IPS-15b (cell line): ENCODE measurements at regions not wholly inside any gene's neighbourhood (a gene's known extent, or its start where the extent isn't known, plus 50 kb on each side); places are given as distances from the start of the nearest gene placed in this dataset.

Source experiments
- H3K27me3 ChIP-seq: one replicate; pipeline ENCODE4 v1.6.1; 2013; ENCODE audit warnings: low read length; ENCODE audit not compliant: control insufficient read depth, insufficient read depth
- H3K36me3 ChIP-seq: one replicate; pipeline ENCODE4 v1.6.1; 2013; ENCODE audit warnings: low read length; ENCODE audit not compliant: control insufficient read depth, insufficient read depth
- H3K4me1 ChIP-seq: one replicate; pipeline ENCODE4 v1.6.1; 2013; ENCODE audit warnings: mild to moderate bottlenecking, low read length; ENCODE audit not compliant: control insufficient read depth, insufficient read depth
- H3K4me3 ChIP-seq: one replicate; pipeline ENCODE4 v1.5.1; 2013; ENCODE audit warnings: low read depth, low read length
- H3K9ac ChIP-seq: one replicate; pipeline ENCODE4 v1.6.1; 2013; ENCODE audit warnings: low read depth, mild to moderate bottlenecking, low read length
- H3K9me3 ChIP-seq: one replicate; pipeline ENCODE4 v1.6.1; 2013; ENCODE audit warnings: mild to moderate bottlenecking, low read length; ENCODE audit not compliant: control insufficient read depth, insufficient read depth

DNA sequence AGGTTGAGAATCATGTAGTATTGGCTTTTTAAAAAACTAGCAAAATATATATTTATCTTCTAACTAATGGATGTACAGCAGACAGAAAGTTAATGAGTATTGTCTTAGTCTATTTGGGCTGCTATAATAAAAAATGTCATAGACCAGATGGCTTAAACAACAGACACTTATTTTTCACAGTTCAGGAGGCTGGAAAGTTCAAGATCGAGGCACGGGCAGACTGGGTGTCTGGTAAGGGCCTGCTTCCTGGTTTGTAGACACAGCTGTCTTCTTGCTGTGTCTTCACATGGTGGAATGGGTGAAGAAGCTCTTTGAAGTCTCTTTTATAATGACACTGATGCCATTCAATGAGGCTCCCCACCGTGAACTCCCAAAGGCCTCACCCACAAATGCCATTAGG, 70.1 kb upstream of the KRR1 start:
- no peak overlapping the region for H3K9ac ChIP-seq
- H3K27me3 ChIP-seq: no peaks in the 10 kb centered on the region
- H3K4me1 ChIP-seq: no peaks in the 10 kb centered on the region
- H3K36me3 ChIP-seq: no peaks in the 10 kb centered on the region
- no peaks in the 10 kb centered on the region for H3K9me3 ChIP-seq
- no peak overlapping the region for H3K4me3 ChIP-seq

DNA sequence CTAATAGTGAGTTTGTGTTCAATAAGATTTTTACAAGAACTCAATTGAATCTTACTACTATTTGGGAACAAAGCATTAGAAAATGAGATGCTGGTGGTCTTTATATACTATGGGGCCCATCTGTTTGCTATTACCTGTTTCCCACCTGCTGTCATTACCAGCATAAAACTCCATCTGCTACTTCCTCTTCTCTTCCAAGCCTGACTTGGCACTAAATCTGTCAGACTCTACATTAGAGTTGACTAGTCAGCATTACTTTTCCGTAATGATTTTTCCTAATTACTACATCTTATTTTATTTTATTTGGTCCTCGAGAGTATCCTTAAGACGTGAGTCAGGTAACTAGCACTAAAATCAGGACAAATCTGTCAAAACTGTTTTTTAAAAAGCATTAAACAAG, 68.1 kb upstream of the KRR1 start:
- Histone ChIP-seq H3K4me3 (no peak overlapping the region), H3K27me3 (no peaks in the 10 kb centered on the region), H3K9me3 (no peaks in the 10 kb centered on the region), H3K9ac (no peak overlapping the region), H3K4me1 (no peaks in the 10 kb centered on the region), H3K36me3 (no peaks in the 10 kb centered on the region)

DNA sequence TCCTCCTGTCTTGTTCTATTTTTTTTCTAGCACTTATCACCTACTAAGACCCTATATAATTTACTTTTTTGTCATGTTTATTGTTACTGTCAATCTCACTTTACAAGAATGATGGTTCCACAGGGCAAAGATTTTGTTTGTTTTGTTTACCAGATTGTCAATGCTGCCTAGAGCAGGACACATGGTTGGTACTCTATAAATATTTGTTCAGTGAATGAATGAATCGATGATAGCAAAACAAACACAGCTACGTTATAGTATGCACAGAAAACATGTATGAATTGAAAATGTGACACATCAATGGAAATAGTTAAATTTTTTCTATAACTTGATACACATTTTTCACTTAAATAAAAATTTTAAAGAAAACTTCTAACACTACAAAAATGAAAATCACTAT, 67.1 kb upstream of the KRR1 start:
- H3K4me3 ChIP-seq: no peak overlapping the region
- H3K9me3 ChIP-seq: no peaks in the 10 kb centered on the region
- no peaks in the 10 kb centered on the region for H3K27me3 ChIP-seq
- H3K4me1 ChIP-seq: no peaks in the 10 kb centered on the region
- no peaks in the 10 kb centered on the region for H3K36me3 ChIP-seq
- no peak overlapping the region for H3K9ac ChIP-seq

DNA sequence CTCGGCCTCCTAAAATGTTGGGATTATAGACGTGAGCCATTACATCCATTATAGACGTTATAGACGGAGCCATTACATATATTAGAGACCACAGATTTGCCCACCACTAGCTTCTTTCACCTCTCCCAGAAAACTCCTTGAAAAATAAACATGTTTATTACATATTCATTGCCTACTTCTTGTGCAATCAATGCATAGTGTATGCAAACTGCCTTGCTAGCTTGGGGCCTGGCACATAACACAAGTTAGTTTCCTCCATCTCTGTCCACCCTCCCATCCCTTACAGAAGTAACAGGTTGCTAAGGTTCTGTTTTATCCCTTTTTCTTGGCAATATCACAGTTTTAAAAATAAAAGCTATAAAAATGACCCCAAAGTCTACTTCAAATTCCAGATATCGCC, 66.4 kb upstream of the KRR1 start:
- Histone ChIP-seq H3K9ac (no peak overlapping the region), H3K9me3 (no peaks in the 10 kb centered on the region), H3K4me3 (no peak overlapping the region), H3K27me3 (no peaks in the 10 kb centered on the region), H3K36me3 (no peaks in the 10 kb centered on the region), H3K4me1 (no peaks in the 10 kb centered on the region)

DNA sequence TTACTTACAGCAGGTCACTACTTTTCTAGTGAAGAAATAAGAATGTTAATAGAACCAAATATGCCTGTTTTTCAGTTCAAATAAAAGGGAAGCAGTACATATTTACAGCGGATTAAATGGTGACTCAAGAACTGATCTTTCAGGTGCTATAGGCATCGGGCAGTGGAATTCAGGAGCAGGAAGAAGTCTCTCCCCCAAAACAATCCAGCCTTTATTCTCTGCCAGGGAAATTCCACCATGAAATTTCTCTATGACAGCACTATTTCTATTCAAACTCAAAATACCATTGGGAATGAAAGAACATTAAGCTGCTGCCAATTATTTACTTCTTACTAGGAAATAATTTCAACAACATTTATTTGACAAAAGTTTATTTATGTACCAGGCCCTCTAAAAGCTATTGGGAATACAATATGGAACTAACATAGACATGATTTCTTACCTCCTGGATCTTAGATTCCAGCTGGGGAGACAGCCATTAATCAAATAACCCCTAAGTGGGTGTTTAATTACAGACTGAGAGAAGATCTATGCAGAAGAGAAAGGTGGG, 60.3 kb upstream of the KRR1 start:
- no peaks in the 10 kb centered on the region for H3K4me1 ChIP-seq
- no peaks in the 10 kb centered on the region for H3K27me3 ChIP-seq
- H3K9ac ChIP-seq: no peak overlapping the region
- no peak overlapping the region for H3K4me3 ChIP-seq
- H3K36me3 ChIP-seq: no peaks in the 10 kb centered on the region
- H3K9me3 ChIP-seq: no peaks in the 10 kb centered on the region

DNA sequence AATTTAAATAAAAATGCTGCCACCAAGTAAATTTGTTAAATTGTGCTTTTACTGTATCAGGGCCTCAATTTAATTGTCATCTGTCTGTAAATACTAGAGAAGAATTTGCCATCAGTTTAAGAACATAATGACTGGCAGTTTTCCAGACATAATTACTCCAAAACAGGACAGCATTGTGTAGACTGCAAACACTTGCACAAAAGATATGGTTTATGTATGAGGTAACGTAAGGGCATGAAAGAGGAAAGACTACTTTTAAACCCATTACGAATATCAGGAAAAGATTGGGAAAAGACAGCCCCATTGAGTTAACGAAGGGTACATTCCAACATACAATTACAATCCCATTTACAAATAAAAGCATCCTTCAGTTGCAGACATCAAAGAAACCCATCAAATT, 59.8 kb upstream of the KRR1 start:
- Histone ChIP-seq H3K4me3 (no peak overlapping the region), H3K4me1 (no peaks in the 10 kb centered on the region), H3K9me3 (no peaks in the 10 kb centered on the region), H3K27me3 (no peaks in the 10 kb centered on the region), H3K36me3 (no peaks in the 10 kb centered on the region), H3K9ac (no peak overlapping the region)

DNA sequence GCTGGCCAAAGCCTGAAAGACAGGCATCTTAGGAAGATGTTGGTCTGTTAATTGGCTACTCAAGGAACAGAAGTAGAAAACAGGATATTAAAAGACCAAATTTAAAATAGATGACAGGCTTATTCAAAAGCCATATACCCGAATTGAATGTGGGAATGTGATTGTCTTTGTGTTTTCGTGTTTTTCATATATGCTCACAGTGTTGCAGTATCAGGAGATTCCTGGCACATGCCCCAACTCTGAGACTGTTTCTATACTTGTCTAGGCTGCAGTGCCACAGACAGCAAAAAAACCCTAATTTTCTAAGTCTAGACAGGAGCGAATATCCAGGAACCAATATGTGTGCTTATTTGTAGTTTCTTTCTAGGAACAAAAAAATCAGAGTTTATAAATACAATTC, 57.4 kb upstream of the KRR1 start:
- H3K27me3 ChIP-seq: no peaks in the 10 kb centered on the region
- no peak overlapping the region for H3K9ac ChIP-seq
- H3K36me3 ChIP-seq: no peaks in the 10 kb centered on the region
- no peaks in the 10 kb centered on the region for H3K4me1 ChIP-seq
- H3K4me3 ChIP-seq: no peak overlapping the region
- H3K9me3 ChIP-seq: peaks cover 5% of the 10 kb centered on the region

DNA sequence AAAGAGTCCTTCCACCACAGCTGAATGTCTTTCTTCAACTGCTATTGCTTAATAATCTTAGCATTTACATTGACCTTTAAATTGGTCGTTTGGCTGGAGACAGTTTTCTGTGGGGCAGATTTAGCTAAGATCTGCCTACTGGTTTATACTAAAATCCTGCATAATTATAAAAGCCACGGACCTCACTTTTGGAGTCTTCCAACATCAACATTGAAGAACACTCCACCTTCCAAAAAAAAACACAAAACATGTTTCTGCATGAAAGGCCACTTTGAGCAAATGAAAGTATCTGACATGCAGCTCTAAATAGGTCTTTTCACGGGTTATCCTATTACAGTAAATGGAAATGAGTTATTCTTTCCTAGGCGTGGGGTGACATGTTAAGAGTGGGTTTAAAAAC, 57.0 kb upstream of the KRR1 start:
- Histone ChIP-seq H3K4me3 (no peak overlapping the region), H3K27me3 (no peaks in the 10 kb centered on the region), H3K4me1 (no peaks in the 10 kb centered on the region), H3K36me3 (no peaks in the 10 kb centered on the region), H3K9me3 (peaks cover 5% of the 10 kb centered on the region), H3K9ac (no peak overlapping the region)

DNA sequence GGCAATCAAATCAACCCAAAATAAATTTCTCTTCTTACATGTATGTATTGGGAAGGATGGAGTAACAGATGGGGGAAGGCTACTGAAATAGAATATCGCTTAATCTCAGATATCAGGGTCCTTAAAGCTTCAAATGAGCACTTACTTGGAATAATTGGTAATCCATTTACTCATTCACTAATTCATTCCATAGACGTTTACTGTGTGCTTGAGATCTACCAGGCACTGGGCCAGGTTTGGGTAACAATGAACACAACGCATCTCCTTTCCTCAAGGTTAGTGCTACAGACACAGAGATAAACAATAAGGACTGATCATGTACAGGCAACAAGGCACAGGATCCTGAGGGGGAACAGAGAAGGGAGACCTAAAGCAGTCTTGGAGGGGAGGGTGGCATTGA, 54.4 kb upstream of the KRR1 start:
- no peak overlapping the region for H3K4me3 ChIP-seq
- no peaks in the 10 kb centered on the region for H3K27me3 ChIP-seq
- no peaks in the 10 kb centered on the region for H3K4me1 ChIP-seq
- no peak overlapping the region for H3K9ac ChIP-seq
- H3K36me3 ChIP-seq: no peaks in the 10 kb centered on the region
- peaks cover 5% of the 10 kb centered on the region for H3K9me3 ChIP-seq

DNA sequence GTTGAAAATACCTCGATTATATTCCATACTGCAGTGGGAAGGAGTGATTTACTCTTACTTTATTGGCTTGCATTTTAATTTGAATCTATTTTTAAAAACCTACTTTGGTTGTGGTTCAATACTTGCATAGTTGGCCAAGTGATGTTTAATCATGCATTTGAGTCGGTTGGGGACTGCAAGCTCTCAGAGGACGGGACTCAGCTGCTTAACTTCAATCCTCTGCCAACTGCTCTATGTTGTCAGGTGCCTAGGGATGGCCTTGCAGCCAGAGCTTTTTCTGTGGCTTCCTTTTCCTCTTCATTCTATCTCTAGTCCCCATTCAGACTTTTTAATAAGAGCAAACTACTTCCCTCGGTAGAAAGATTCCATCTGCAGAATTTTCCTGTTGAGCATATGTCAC, 53.4 kb upstream of the KRR1 start:
- H3K36me3 ChIP-seq: no peaks in the 10 kb centered on the region
- no peaks in the 10 kb centered on the region for H3K4me1 ChIP-seq
- H3K9me3 ChIP-seq: peaks cover 5% of the 10 kb centered on the region
- H3K4me3 ChIP-seq: no peak overlapping the region
- H3K27me3 ChIP-seq: no peaks in the 10 kb centered on the region
- H3K9ac ChIP-seq: no peak overlapping the region

DNA sequence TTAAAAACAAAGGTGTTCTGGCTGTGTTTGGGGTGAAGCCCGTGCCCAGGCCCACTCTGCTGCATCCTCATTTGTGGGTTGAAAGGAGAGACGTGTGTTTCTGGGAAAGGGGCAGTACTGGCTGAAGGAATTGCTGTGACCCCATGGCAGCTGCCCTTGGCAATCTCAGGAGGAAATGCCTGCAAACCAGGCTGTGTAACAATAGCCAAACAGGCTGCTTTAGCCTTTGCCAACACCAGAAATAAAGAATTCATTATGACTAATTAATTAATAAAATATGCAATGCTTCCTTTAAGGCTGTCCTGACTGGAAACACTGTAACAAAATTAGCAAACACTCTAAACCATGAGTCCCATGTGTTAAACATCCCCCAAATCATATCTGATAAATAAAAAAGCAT, 53.0 kb upstream of the KRR1 start:
- Histone ChIP-seq H3K9me3 (peaks cover 5% of the 10 kb centered on the region), H3K4me1 (no peaks in the 10 kb centered on the region), H3K4me3 (no peak overlapping the region), H3K36me3 (no peaks in the 10 kb centered on the region), H3K9ac (no peak overlapping the region), H3K27me3 (no peaks in the 10 kb centered on the region)

DNA sequence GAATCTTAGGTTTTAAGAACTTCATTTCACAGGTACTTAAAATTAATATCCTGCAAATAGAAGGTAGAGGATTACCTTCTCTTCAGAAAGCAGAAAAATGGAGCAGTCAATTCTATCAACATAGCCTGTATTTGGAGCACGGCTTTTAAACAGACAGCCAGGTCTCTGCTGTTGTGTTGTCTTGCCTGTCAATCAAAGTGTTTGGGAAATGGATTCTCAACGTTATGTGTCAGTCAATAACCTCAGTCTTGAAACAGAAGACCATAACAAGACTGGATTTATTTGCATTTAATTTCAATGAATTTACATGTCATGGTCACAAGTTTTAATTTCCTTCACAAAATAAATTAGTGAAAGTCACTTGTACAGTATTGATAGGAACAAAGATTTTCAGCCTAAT, 51.9 kb upstream of the KRR1 start:
- Histone ChIP-seq H3K27me3 (no peaks in the 10 kb centered on the region), H3K9ac (no peak overlapping the region), H3K9me3 (peaks cover 5% of the 10 kb centered on the region), H3K4me1 (no peaks in the 10 kb centered on the region), H3K4me3 (no peak overlapping the region), H3K36me3 (no peaks in the 10 kb centered on the region)

DNA sequence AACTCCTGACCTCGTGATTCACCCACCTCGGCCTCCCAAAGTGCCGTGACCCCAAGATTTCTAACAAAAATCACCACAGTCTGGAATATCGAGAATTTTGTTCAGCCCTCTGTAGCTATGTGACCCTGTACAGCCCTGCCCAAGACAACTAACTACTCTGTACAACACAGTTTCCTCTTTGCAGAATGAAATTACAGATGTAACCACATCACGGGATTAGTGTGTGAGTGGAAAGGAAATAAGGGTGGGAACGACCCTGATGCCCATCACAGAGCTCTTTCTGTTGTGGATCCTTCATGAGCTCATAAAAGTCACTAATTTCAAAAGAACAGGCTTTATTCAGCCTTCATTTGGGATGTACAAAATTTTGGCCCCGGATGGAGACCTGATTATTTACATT, 50.5 kb upstream of the KRR1 start:
- H3K4me3 ChIP-seq: no peak overlapping the region
- H3K9ac ChIP-seq: no peak overlapping the region
- H3K27me3 ChIP-seq: no peaks in the 10 kb centered on the region
- H3K9me3 ChIP-seq: peaks cover 5% of the 10 kb centered on the region
- H3K36me3 ChIP-seq: no peaks in the 10 kb centered on the region
- no peaks in the 10 kb centered on the region for H3K4me1 ChIP-seq
